HG03159 (cell line): ENCODE measurements at regions not wholly inside any gene's neighbourhood (a gene's known extent, or its start where the extent isn't known, plus 50 kb on each side); places are given as distances from the start of the nearest gene placed in this dataset.
"Not testable (repeated sequence)": the region's sequence is repeated elsewhere in the genome, so short reads cannot be mapped to it uniquely, and the experiment has no call there.

Source experiments
- ATAC-seq: cut with Tn5 transposase; IDR thresholded peaks from one replicate; pipeline ENCODE4 v1.9.1; 2021; ENCODE audit warnings: mild to moderate bottlenecking, moderate library complexity; ENCODE audit not compliant: unreplicated experiment

DNA sequence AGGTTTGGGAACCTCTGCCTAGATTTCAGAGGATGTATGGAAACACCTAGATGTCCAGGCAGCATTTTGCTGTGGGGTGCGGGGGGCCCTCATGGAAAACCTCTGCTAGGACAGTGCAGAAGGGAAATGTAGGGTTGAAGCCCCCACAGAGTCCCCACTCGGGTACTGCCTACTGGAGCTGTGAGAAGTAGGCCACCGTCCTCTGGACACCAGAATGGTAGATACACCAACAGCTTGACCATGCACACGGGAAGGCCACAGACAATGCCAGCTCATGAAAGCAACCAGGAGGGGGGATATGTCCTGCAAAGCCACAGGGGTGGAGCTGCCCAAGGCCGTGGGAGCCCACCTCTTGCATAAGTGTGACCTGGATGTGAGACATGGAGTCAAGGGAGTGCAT lies 1336.5 kb downstream of the SPATA31A7 start:
- not testable (repeated sequence) for ATAC-seq

DNA sequence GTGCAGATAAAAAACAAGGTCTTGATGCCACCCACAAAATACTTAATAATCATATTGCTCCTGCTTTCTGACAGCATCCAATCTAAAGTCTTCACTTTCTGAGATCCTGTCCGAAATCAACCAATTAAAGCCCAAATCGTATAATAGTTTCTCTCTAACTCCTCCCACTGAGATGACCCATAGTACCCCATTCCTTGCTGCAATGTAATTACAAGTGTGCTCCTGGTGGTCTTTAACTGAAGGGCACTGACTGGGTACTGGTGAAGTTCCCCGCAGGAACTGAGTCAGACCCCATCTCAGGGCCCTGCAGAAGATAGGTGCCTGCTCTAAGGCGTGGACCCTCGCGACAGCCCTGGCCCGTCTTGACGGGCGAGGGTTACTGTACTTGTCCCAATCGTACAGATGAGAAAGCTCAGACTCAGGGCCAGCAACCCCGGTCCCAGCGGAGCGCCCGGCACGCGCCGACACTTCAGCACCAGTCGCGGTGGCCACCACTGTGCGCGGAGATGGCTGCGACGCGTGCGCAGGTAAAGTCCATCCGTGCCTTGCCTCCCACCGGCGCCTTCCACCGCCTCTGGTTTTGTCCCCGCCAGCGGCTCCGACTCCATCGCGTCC lies 1342.4 kb downstream of the SPATA31A7 start:
- ATAC-seq: not testable (repeated sequence)

DNA sequence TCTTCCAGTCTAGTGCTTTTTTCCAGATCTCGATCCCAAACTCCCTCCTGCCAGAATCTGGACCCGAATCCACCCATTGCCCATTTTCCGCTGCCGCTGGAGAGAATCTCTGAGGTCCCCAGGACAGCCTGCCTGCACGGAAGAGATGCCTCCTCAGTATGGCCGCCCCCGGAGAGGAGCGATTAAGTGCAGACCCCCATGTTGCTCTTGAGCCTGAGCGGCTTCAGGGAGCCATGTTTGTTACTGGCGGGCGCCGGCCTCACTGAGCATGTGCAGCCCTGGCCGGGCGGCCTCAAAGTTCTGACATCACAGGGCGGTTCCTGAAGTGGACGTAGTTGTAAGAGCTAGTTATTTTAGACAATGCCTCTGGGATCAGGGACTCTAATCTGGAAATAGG lies 1342.9 kb downstream of the SPATA31A7 start:
- not testable (repeated sequence) for ATAC-seq

DNA sequence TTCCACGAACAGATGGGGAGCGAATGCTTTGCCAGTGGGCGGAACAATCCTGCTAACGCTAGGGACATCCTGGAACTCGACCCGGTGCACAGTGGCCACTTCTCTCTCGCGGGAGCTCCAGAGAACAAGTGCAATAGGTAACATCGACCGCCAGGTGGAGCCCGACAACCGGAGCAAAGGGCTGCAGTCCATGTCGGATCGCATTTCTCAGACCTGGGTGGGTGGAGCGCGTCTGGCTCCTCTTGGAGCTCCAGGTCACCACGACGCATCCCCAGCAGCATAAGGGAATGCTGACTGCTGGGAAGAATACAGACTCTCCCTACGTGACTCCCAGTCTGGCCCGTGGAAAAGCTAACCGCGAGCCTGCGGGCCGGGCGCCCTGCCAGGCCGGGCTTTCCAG lies 1360.7 kb downstream of the SPATA31A7 start:
- ATAC-seq: peak; percentile 85

DNA sequence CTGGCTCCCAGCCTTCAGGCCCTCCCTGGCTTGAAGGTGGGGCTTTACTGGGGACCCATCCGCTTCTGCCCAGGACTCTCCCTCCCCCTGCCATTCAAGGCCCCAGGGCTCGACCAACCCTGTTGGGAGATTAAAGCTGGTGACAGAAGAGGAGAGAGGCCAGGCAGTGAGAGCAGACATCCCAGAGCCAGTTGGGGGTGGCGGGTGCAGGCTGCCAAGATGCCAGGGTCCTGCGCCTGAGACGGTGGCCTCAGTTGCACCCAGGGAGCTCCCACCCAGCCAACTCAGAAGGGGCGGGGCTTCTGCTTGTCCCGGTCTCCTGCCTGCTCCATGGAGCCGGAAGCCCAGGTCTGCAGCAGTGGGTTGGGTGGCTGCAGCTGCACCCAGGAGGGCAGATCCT lies 1370.8 kb downstream of the SPATA31A7 start:
- ATAC-seq: not testable (repeated sequence)

DNA sequence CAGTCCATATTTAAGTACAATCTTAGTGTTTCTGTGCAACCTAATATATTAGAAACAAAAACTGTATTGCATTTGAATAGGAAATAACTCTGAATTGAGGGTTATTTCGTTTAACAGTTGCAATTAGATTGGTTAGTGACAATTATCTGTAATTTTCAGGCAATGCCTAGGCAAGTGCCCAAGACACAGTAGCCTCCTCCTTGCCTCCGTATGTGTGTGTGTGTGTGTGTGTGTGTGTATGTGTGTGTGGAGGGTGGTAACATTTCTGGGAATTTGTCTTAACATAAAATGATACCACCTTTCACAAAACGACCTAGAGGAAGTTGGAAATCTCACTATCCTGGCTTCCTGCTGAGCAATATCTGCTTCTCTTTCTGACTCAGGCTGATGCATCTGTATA lies 1375.3 kb downstream of the SPATA31A7 start:
- ATAC-seq: not testable (repeated sequence)

DNA sequence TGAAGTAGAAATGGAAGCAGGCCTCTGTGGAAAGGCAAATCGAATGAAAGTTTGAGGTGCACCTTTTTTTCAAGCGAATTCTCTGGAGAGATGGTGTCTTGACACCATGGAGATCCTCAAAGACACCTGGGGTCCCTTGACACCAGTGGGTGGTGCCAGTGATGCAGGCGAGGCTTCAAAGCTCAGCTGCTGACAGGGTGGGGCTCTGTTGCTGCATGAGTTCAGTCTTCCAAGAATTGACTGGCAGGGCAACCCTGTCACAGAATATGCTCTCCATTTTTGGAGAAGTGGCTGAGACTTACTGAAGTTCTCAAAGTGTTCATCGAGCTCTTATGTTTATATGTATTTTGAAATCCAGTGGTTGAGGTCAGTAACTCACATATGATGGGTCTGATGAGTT lies 1376.6 kb downstream of the SPATA31A7 start:
- not testable (repeated sequence) for ATAC-seq

DNA sequence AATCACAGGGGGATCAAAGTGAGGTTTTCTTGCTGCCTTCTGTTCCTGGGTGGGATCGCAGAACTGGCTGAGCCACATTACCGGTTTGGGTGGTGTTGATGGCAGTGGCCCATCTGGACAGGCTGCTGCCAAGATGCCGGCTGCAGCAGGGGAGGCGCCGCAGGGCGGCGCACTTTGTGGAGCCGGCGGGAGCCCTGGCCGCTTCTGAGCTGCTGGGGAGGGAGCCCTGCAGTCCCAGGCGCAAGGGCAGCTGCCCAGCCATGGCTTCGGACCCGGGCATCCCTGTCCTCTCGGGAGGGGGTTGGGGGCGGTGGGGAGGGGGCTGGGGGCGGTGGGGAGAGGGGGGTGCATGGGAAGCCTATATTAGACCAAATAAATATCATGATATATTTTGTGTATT lies 1407.3 kb downstream of the SPATA31A7 start:
- not testable (repeated sequence) for ATAC-seq
